HCT116 (cell line): ENCODE measurements at regions not wholly inside any gene's neighbourhood (a gene's known extent, or its start where the extent isn't known, plus 50 kb on each side); places are given as distances from the start of the nearest gene placed in this dataset.

Source experiments
- ATAC-seq: fragments of 200-7000 bp; cut with Tn5 transposase; 2 replicates; pipeline ENCODE4 v1.9.1; 2020; ENCODE audit warnings: mild to moderate bottlenecking, moderate library complexity
- BruUV-seq: library from RNA; stranded (reverse); fragments of 400-500 nt; replicated peaks from 2 replicates; lab custom pipeline; 2021; lab: Mats Ljungman, UMichigan
- CTCF ChIA-PET: fragments of 300-600 bp; sonication (Branson Sonifier 250); formaldehyde crosslinking; loops from one replicate; lab custom pipeline; 2021; ENCODE audit warnings: antibody characterized with exemption; lab: Charles Lee
- POLR2A ChIA-PET: fragments of 300-600, 350-600 bp; sonication (Branson Sonifier 250); formaldehyde crosslinking; loops from one replicate; lab custom pipeline; 2021; ENCODE audit warnings: antibody characterized with exemption; lab: Charles Lee
- RAD21 ChIA-PET, 2 experiments: fragments of 300-600 bp; sonication (Branson Sonifier 250); formaldehyde crosslinking; loops; one replicate each; lab custom pipeline; 2023; ENCODE audit warnings: low total read pairs in 2 of 2; ENCODE audit not compliant: uncharacterized antibody in 2 of 2, unreplicated experiment in 2 of 2, low non-redundant PET in 1 of 2; lab: Charles Lee
- DNase-seq: peaks from one replicate; pipeline ENCODE4 v3.0.0-alpha.2; 2010; ENCODE audit warnings: low read depth, low spot score
- H2AFZ ChIP-seq: fragments of 200-600 bp; shearing (Covaris generic), sonication (generic); 2 replicates; pipeline ENCODE4 v1.6.1; 2017; ENCODE audit warnings: low read depth, mixed run types, mixed read lengths, antibody characterized with exemption, low read length; ENCODE audit not compliant: poor library complexity, severe bottlenecking
- H3K27ac ChIP-seq: 2 replicates; pipeline ENCODE4 v1.5.1; 2012; ENCODE audit warnings: low read depth, low read length
- H3K27me3 ChIP-seq: fragments of 200-600 bp; sonication (generic); 2 replicates; pipeline ENCODE4 v1.6.1; 2016; ENCODE audit warnings: mixed run types, low read length, mixed read lengths; ENCODE audit not compliant: insufficient read depth
- H3K36me3 ChIP-seq, 2 experiments: fragments of 200-500 bp in 1 of 2; fragments of 200-600 bp in 1 of 2; sonication (Bioruptor generic) in 1 of 2; sonication (generic) in 1 of 2; 2 replicates each; pipeline versions ENCODE4 v1.5.1 to v1.6.1; 2014 to 2016; ENCODE audit warnings: low read length in 2 of 2, inconsistent platforms in 1 of 2, mixed read lengths in 1 of 2, mixed run types in 1 of 2; ENCODE audit not compliant: insufficient read depth in 2 of 2, control insufficient read depth in 1 of 2
- H3K4me1 ChIP-seq, 2 experiments: fragments of 200-600 bp in 1 of 2; sonication (generic) in 1 of 2; 2 replicates each; pipeline versions ENCODE4 v1.5.1 to v1.6.1; 2012 to 2017; ENCODE audit warnings: low read length in 2 of 2, inconsistent platforms in 1 of 2, mild to moderate bottlenecking in 1 of 2, mixed read lengths in 1 of 2, mixed run types in 1 of 2, moderate library complexity in 1 of 2; ENCODE audit not compliant: insufficient read depth in 2 of 2, control insufficient read depth in 1 of 2
- H3K4me2 ChIP-seq: fragments of 200-600 bp; sonication (generic); 2 replicates; pipeline ENCODE4 v1.6.1; 2017; ENCODE audit warnings: mixed run types, low read length, mixed read lengths
- H3K4me3 ChIP-seq, 2 experiments: fragments of 200-600 bp in 1 of 2; sonication (generic) in 1 of 2; replicated peaks in 1 of 2; 2 replicates each; pipeline ENCODE4 v1.5.1; 2011 to 2016; ENCODE audit warnings: low read length in 2 of 2, control low read depth in 1 of 2, low read depth in 1 of 2, mild to moderate bottlenecking in 1 of 2, mixed read lengths in 1 of 2, mixed run types in 1 of 2
- H3K79me2 ChIP-seq: fragments of 200-600 bp; sonication (generic); 2 replicates; pipeline ENCODE4 v1.6.1; 2017; ENCODE audit warnings: mild to moderate bottlenecking, mixed run types, low read length, moderate library complexity, mixed read lengths; ENCODE audit not compliant: insufficient read depth
- H3K9ac ChIP-seq: fragments of 200-600 bp; sonication (generic); 2 replicates; pipeline ENCODE4 v1.6.1; 2016; ENCODE audit warnings: low read length, mixed read lengths
- H3K9me2 ChIP-seq: fragments of 200-600 bp; sonication (generic), shearing (Covaris generic); 2 replicates; pipeline ENCODE4 v1.6.1; 2017; ENCODE audit warnings: mixed run types, mild to moderate bottlenecking, moderate library complexity; ENCODE audit not compliant: insufficient read depth
- H3K9me3 ChIP-seq, 2 experiments: fragments of 200-500 bp in 1 of 2; fragments of 200-600 bp in 1 of 2; sonication (Bioruptor generic) in 1 of 2; sonication (generic) in 1 of 2; 2 replicates each; pipeline ENCODE4 v1.6.1; 2014 to 2017; ENCODE audit warnings: low read length in 2 of 2, mixed read lengths in 2 of 2, inconsistent platforms in 1 of 2, low read depth in 1 of 2, mild to moderate bottlenecking in 1 of 2, mixed run types in 1 of 2, moderate library complexity in 1 of 2; ENCODE audit not compliant: control insufficient read depth in 1 of 2, insufficient read depth in 1 of 2
- H4K20me1 ChIP-seq: fragments of 200-600 bp; sonication (generic), shearing (Covaris generic); 2 replicates; pipeline ENCODE4 v1.6.1; 2017; ENCODE audit warnings: mixed run types, mild to moderate bottlenecking, moderate library complexity; ENCODE audit not compliant: insufficient read depth
- CBX3 ChIP-seq: IDR thresholded peaks from 2 replicates; pipeline ENCODE4 v1.6.1; 2012; ENCODE audit warnings: low read depth
- CEBPB ChIP-seq: IDR thresholded peaks from 2 replicates; pipeline ENCODE4 v1.6.1; 2012; ENCODE audit warnings: low read depth
- CTCF ChIP-seq, 3 experiments: fragments of 200-600 bp in 1 of 3; sonication (generic) in 1 of 3; IDR thresholded peaks in 2 of 3; conservative IDR thresholded peaks in 1 of 3; 2 replicates each; pipeline ENCODE4 v1.5.1; 2012 to 2017; ENCODE audit warnings: low read depth in 2 of 3, low read length in 2 of 3, antibody characterized with exemption in 1 of 3, borderline replicate concordance in 1 of 3, control low read depth in 1 of 3, mild to moderate bottlenecking in 1 of 3, mixed read lengths in 1 of 3, mixed run types in 1 of 3, moderate library complexity in 1 of 3; ENCODE audit not compliant: insufficient read depth in 1 of 3
- EGR1 ChIP-seq: IDR thresholded peaks from 2 replicates; pipeline ENCODE4 v1.6.1; 2012; ENCODE audit warnings: low read depth
- ELF1 ChIP-seq: IDR thresholded peaks from 2 replicates; pipeline ENCODE4 v1.6.1; 2012; ENCODE audit warnings: low read depth, borderline replicate concordance
- EZH2phosphoT487 ChIP-seq: fragments of 200-600 bp; IDR thresholded peaks from 2 replicates; pipeline ENCODE4 v1.6.1; 2018; ENCODE audit warnings: antibody characterized with exemption, borderline replicate concordance
- FOSL1 ChIP-seq: IDR thresholded peaks from 2 replicates; pipeline ENCODE4 v1.6.1; 2012; ENCODE audit warnings: low read depth
- JUND ChIP-seq: IDR thresholded peaks from 2 replicates; pipeline ENCODE4 v1.6.1; 2012
- POLR2A ChIP-seq: IDR thresholded peaks from 2 replicates; pipeline ENCODE4 v1.7.0; 2011; ENCODE audit warnings: borderline replicate concordance; ENCODE audit not compliant: insufficient read depth, insufficient read length; ENCODE audit errors: extremely low read depth
- REST ChIP-seq: IDR thresholded peaks from 2 replicates; pipeline ENCODE4 v1.6.1; 2012; ENCODE audit warnings: low read depth
- SIN3A ChIP-seq: IDR thresholded peaks from 2 replicates; pipeline ENCODE4 v1.6.1; 2012; ENCODE audit warnings: low read depth
- SP1 ChIP-seq: IDR thresholded peaks from 2 replicates; pipeline ENCODE4 v1.6.1; 2012; ENCODE audit warnings: low read depth
- TCF7L2 ChIP-seq: IDR thresholded peaks from 2 replicates; pipeline ENCODE4 v1.7.0; 2011; ENCODE audit warnings: borderline replicate concordance, inconsistent platforms; ENCODE audit not compliant: insufficient read depth, insufficient read length; ENCODE audit errors: extremely low read depth
- ZFX ChIP-seq: fragments of 450-650 bp; IDR thresholded peaks from 2 replicates; pipeline ENCODE4 v1.6.1; 2017
- intact Hi-C: fragments of 100-400 bp; cut with micrococcal nuclease; formaldehyde crosslinking; loops from 2 replicates; pipeline ENCODE4 v1.10.0; 2022
- TF ChIP-seq, protein P1 (sequence below): IDR thresholded peaks from 2 replicates; pipeline ENCODE4 v1.6.1; 2012

DNA sequence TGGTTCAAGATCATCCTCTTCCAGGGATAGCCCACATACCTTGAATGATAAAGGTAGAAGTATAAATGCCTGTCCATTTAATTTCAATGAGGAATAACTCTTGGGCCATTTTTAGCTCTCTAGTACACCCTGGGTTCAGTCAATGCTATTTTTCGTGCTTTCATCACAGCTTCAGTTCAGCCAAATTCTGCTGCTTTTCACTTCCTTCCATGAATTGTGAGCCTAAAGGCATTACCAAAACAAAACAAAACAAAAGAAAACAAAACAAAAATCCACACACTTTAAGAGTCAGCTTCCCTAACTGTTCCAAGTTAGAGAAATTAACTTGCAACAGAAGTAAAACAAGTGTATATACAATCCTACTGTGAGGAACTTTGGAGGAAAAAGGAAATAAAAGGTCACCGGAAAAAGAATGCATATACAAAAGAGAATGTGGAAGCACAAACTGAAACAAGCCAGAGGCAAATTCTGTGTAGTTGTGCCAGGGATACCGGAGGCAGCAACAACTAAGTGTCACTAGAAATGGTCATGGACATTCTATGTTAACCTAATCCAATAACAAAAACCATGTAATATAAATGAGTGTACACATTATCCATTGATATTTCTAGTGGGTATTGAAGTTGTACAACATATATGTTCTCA lies 423.1 kb downstream of the KCTD8 start:
- Histone ChIP-seq H3K4me1 (no peaks in the 10 kb centered on the region), H2AFZ (no peak overlapping the region), H4K20me1 (no peaks in the 10 kb centered on the region), H3K9me2 (no peaks in the 10 kb centered on the region), H3K4me2 (no peak overlapping the region), H3K27me3 (no peaks in the 10 kb centered on the region), H3K9ac (no peak overlapping the region), H3K9me3 (peaks cover 4 to 20% of the 10 kb centered on the region in 2 experiments; a peak in 3 of 4 replicates), H3K79me2 (no peaks in the 10 kb centered on the region), H3K4me3 (no peak overlapping the region), H3K36me3 (no peaks in the 10 kb centered on the region), H3K27ac (no peak overlapping the region)
- no peak for DNase-seq
- RAD21 ChIA-PET = no interaction called here
- intact Hi-C loops = no loop called here
- BruUV-seq = no TSS peak
- POLR2A ChIA-PET = no interaction called here
- no peak for TF ChIP-seq SIN3A
- TF ChIP-seq JUND = no peak
- TF ChIP-seq SP1 = no peak
- TF ChIP-seq EGR1 = no peak
- no peak for TF ChIP-seq TCF7L2
- TF ChIP-seq CTCF (IDR thresholded peaks at IDR 0.05 in 2 of 3, conservative IDR thresholded peaks at IDR 0.05 in 1 of 3; ENCODE audit: borderline replicate concordance in 1 of 3, insufficient read depth in 1 of 3, low read depth in 2 of 3, low read length in 2 of 3) = no peak
- TF ChIP-seq POLR2A = no peak
- TF ChIP-seq ZFX = no peak
- no peak for TF ChIP-seq CBX3
- TF ChIP-seq REST = no peak
- TF ChIP-seq EZH2phosphoT487 = no peak
- TF ChIP-seq, protein P1, sequence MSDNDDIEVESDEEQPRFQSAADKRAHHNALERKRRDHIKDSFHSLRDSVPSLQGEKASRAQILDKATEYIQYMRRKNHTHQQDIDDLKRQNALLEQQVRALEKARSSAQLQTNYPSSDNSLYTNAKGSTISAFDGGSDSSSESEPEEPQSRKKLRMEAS = no peak
- no peak for TF ChIP-seq ELF1
- TF ChIP-seq CEBPB = no peak
- no peak for TF ChIP-seq FOSL1
- ATAC-seq = no peak
- CTCF ChIA-PET = no interaction called here
